Prostate gland (tissue), 2 donors: ENCODE measurements at regions not wholly inside any gene's neighbourhood (a gene's known extent, or its start where the extent isn't known, plus 50 kb on each side); places are given as distances from the start of the nearest gene placed in this dataset.

Experiments used
- DNase-seq: peaks from one replicate; pipeline ENCODE4 v3.0.0-alpha.2; 2019; ENCODE audit warnings: low spot score
- H3K27ac ChIP-seq, 2 donors: fragments of 200-600 bp; sonication (generic); 2 replicates each; pipeline ENCODE4 v1.5.1; 2017 to 2019
- H3K27me3 ChIP-seq: fragments of 200-600 bp; sonication (generic); replicated peaks from 2 replicates; pipeline ENCODE4 v1.5.1; 2019; ENCODE audit not compliant: insufficient read depth
- H3K36me3 ChIP-seq, 2 donors: fragments of 200-600 bp; sonication (generic); 1 replicate in 1 of 2; 2 replicates in 1 of 2; pipeline versions ENCODE4 v1.5.1 to v1.8.1; 2017 to 2019
- H3K4me1 ChIP-seq: fragments of 200-600 bp; sonication (generic); replicated peaks from 2 replicates; pipeline ENCODE4 v1.5.1; 2019
- H3K4me3 ChIP-seq, 2 donors: fragments of 200-600 bp; sonication (generic); 2 replicates each; pipeline ENCODE4 v1.5.1; 2017 to 2019
- H3K9me3 ChIP-seq: fragments of 200-600 bp; sonication (generic); 2 replicates; pipeline ENCODE4 v1.5.1; 2017
- POLR2A ChIP-seq: fragments of 450-650 bp; IDR thresholded peaks from one replicate; pipeline ENCODE4 v1.6.1; 2016; ENCODE audit warnings: antibody characterized with exemption, mild to moderate bottlenecking
- POLR2AphosphoS5 ChIP-seq: sonication (generic); formaldehyde crosslinking; IDR thresholded peaks from one replicate; pipeline ENCODE4 v1.6.1; 2017; ENCODE audit warnings: antibody characterized with exemption
- WGBS: methylation state at CpG from one replicate; pipeline ENCODE4 v1.1.5; 2018; 5-methylcytosine and 5-hydroxymethylcytosine counted together
- intact Hi-C: fragments of 100-400 bp; cut with DNase I; formaldehyde crosslinking; loops from one replicate; pipeline ENCODE4 v1.14.2; 2022
- TF ChIP-seq, protein P1 (sequence below), 4 experiments: fragments of 200-600 bp in 2 of 4; fragments of 450-650 bp in 2 of 4; sonication (generic) in 2 of 4; IDR thresholded peaks; 1 replicate in 3 of 4; 2 replicates in 1 of 4; pipeline ENCODE4 v1.5.1; 2016 to 2019; ENCODE audit warnings: antibody characterized with exemption in 4 of 4, mild to moderate bottlenecking in 2 of 4, moderate library complexity in 2 of 4

DNA sequence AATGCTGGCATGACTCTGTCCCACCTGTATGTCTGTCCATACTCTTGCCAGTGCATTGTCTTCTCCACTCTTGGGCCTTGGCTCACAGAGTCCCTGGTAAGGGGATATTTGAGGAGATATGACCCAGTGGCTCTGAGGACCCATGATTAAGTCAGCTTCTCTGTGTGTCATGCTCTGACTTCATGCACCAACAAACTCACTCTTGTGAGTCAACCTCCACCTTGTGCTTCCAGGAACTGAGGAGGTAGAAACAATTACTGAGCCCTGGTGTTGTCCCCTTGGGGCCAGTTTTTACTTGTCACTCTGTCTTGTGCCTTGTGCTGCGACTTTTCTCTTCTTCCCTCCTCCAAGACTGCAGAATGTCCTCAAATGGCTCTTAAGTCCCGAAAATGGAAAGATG is 127.1 kb downstream of the ABHD5 start:
- Histone ChIP-seq H3K27me3 (no peaks in the 10 kb centered on the region), H3K9me3 (no peaks in the 10 kb centered on the region), H3K36me3 (no peaks in the 10 kb centered on the region), H3K4me1 (no peaks in the 10 kb centered on the region), H3K27ac (no peak overlapping the region), H3K4me3 (no peak overlapping the region)
- intact Hi-C loops: no loop called here
- no peak for DNase-seq
- TF ChIP-seq POLR2AphosphoS5 (no peak), POLR2A (no peak)
- TF ChIP-seq, protein P1, sequence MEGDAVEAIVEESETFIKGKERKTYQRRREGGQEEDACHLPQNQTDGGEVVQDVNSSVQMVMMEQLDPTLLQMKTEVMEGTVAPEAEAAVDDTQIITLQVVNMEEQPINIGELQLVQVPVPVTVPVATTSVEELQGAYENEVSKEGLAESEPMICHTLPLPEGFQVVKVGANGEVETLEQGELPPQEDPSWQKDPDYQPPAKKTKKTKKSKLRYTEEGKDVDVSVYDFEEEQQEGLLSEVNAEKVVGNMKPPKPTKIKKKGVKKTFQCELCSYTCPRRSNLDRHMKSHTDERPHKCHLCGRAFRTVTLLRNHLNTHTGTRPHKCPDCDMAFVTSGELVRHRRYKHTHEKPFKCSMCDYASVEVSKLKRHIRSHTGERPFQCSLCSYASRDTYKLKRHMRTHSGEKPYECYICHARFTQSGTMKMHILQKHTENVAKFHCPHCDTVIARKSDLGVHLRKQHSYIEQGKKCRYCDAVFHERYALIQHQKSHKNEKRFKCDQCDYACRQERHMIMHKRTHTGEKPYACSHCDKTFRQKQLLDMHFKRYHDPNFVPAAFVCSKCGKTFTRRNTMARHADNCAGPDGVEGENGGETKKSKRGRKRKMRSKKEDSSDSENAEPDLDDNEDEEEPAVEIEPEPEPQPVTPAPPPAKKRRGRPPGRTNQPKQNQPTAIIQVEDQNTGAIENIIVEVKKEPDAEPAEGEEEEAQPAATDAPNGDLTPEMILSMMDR (IDR thresholded peaks at IDR 0.05): no peak
- WGBS: 74% methylated on average over 2 of the region's 2 CpGs

DNA sequence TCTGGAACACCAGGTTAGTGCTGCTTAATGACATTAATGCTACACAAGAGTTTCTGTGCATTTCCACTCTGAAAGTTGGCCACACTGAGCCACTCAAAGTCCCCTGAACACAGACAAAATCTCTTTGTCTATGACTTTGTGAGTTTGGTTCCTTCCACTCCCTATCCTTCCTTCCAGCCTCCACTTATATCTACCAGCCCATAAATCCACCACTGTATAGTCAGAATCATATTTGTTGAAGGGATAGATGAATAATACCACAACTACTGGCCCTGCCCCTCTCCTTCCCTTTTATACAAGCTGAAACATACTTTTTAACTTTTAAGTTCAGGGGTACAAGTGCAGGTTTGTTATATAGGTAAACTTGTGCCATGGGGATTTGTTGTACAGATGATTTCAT is 127.5 kb downstream of the ABHD5 start:
- TF ChIP-seq POLR2AphosphoS5 (no peak), POLR2A (no peak)
- H3K27me3 ChIP-seq: no peaks in the 10 kb centered on the region
- no peaks in the 10 kb centered on the region for H3K9me3 ChIP-seq
- DNase-seq: no peak
- H3K4me3 ChIP-seq: no peak overlapping the region
- H3K27ac ChIP-seq: no peak overlapping the region
- intact Hi-C loops: no loop called here
- H3K36me3 ChIP-seq: no peaks in the 10 kb centered on the region
- H3K4me1 ChIP-seq: no peaks in the 10 kb centered on the region

DNA sequence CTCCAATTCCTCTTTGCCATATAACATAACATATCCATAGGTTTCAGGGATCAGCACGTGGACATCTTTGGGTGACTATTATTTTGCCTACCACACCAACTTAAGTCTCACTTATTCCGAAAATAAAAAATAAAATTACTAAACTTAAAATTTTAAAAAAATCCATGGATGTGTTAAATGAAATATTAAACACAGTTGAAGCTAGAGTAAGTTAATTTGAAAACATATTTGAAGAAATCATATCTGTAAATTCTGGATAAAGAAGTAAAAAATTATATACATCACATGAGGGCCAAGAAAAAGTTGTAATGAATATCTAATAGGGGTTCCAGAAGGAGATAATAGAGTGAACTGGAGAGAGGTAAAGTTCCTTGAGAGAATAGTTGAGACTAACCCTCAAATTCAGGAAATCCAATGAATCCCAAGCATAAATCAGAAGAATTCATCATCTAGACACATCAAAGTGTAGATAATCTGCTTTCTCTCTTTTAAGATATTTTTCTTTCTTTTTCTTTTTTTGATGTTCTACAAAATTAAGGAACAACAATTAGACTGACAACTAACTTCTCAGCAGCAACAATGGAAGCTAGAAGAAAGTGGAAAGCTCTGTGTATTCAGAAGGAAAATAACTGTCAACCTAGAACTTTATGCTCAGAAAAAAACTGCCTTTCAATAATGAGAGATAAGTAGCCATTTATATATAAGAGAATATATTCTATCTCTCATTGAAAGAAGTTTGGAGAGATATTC is 147.4 kb downstream of the ABHD5 start:
- Histone ChIP-seq H3K27me3 (no peaks in the 10 kb centered on the region), H3K27ac (no peak overlapping the region), H3K4me1 (no peaks in the 10 kb centered on the region), H3K36me3 (no peaks in the 10 kb centered on the region), H3K9me3 (no peaks in the 10 kb centered on the region), H3K4me3 (no peak overlapping the region)
- intact Hi-C loops: no loop called here
- no peak for DNase-seq
- TF ChIP-seq, protein P1 (IDR thresholded peaks at IDR 0.05): no peak
- TF ChIP-seq POLR2AphosphoS5 (no peak), POLR2A (no peak)
- 38% methylated on average over 2 of the region's 2 CpGs for WGBS

DNA sequence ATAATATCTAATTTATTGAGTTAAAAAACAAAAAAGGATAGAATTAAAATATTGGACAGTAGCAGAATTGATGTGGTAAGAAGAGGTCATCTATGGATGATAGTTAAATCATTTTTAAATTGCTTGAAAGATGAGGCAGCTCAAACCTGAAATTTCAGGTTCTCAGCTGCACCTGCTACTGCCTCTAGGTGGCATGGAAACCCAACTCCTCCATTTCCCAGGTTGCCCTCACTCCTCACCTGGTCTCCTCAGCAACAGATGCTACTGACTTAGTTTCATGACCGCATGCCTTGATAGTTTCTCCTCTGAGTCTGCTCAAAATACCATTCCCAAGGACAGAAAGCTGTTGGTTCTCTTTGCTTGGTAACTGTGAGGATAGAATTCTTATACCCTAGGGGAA is 148.1 kb downstream of the ABHD5 start:
- H3K9me3 ChIP-seq: no peaks in the 10 kb centered on the region
- no peaks in the 10 kb centered on the region for H3K4me1 ChIP-seq
- DNase-seq: no peak
- intact Hi-C loops: no loop called here
- H3K36me3 ChIP-seq: no peaks in the 10 kb centered on the region
- TF ChIP-seq POLR2AphosphoS5 (no peak), POLR2A (no peak)
- TF ChIP-seq, protein P1 (IDR thresholded peaks at IDR 0.05): no peak
- no peaks in the 10 kb centered on the region for H3K27me3 ChIP-seq
- no peak overlapping the region for H3K4me3 ChIP-seq
- 74% methylated on average over 1 of the region's 1 CpG for WGBS
- H3K27ac ChIP-seq: no peak overlapping the region

DNA sequence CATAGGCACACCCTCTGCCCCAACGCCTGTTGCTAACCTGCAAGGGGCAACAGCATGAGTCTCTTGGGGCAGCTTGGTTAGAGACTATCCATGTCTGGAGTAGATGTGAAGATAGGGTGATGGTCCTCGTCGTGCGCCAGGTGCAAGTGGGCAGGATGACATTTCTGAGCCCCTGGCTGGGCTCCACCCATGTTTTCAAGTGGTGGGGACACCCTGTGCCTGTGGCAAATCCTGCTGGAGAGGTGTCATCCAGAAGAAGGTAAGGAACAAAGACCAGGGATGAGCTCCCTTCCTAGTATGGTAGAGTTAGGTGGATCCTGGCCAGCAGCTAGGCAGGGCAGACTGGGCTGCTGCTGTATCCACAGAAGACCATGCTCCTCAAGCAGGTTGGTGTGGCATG is 152.6 kb downstream of the ABHD5 start:
- intact Hi-C loops: no loop called here
- Histone ChIP-seq H3K27ac (no peak overlapping the region), H3K4me3 (no peak overlapping the region), H3K27me3 (no peaks in the 10 kb centered on the region), H3K36me3 (no peaks in the 10 kb centered on the region), H3K4me1 (no peaks in the 10 kb centered on the region), H3K9me3 (no peaks in the 10 kb centered on the region)
- 91% methylated on average over 4 of the region's 4 CpGs for WGBS
- TF ChIP-seq POLR2AphosphoS5 (no peak), POLR2A (no peak)
- TF ChIP-seq, protein P1 (IDR thresholded peaks at IDR 0.05): no peak
- no peak for DNase-seq
